GM21723 (cell line): ENCODE measurements at regions not wholly inside any gene's neighbourhood (a gene's known extent, or its start where the extent isn't known, plus 50 kb on each side); places are given as distances from the start of the nearest gene placed in this dataset.

Experiments used
- ATAC-seq: cut with Tn5 transposase; IDR thresholded peaks from one replicate; pipeline ENCODE4 v1.9.1; 2021; ENCODE audit warnings: mild to moderate bottlenecking, moderate library complexity; ENCODE audit not compliant: unreplicated experiment

GRCh38 chr10:65544756-65545155 lies 1381.1 kb upstream of the LRRTM3 start:
- ATAC-seq, result no peak

- no peak for ATAC-seq
Observed at GRCh38 chr10:65548001-65548400, 1377.8 kb upstream of the LRRTM3 start.

GRCh38 chr10:65550761-65551160 lies 1375.1 kb upstream of the LRRTM3 start:
- no peak for ATAC-seq

GRCh38 chr10:65555192-65555591 lies 1370.6 kb upstream of the LRRTM3 start:
- no peak for ATAC-seq

- ATAC-seq, result no peak
Observed at GRCh38 chr10:65556006-65556405, 1369.8 kb upstream of the LRRTM3 start.

GRCh38 chr10:65559369-65559768 lies 1366.5 kb upstream of the LRRTM3 start:
- ATAC-seq, result no peak

- ATAC-seq, result no peak
Observed at GRCh38 chr10:65565246-65565645, 1360.6 kb upstream of the LRRTM3 start.

- ATAC-seq, result no peak
Observed at GRCh38 chr10:65566906-65567305, 1358.9 kb upstream of the LRRTM3 start.

- ATAC-seq, result no peak
Observed at GRCh38 chr10:65570143-65571010, 1355.5 kb upstream of the LRRTM3 start.

GRCh38 chr10:65571011-65571570 lies 1354.7 kb upstream of the LRRTM3 start:
- ATAC-seq, result no peak

- no peak for ATAC-seq
Observed at GRCh38 chr10:65581426-65582026, 1344.3 kb upstream of the LRRTM3 start.

- no peak for ATAC-seq
Observed at GRCh38 chr10:65602182-65602865, 1323.5 kb upstream of the LRRTM3 start.

- ATAC-seq, result no peak
Observed at GRCh38 chr10:65611592-65611991, 1314.2 kb upstream of the LRRTM3 start.

GRCh38 chr10:65614956-65615565 lies 1310.8 kb upstream of the LRRTM3 start:
- ATAC-seq, result no peak

GRCh38 chr10:65618126-65618525 lies 1307.7 kb upstream of the LRRTM3 start:
- ATAC-seq, result no peak

GRCh38 chr10:65620404-65621048 lies 1305.3 kb upstream of the LRRTM3 start:
- ATAC-seq, result no peak

- no peak for ATAC-seq
Observed at GRCh38 chr10:65622608-65623007, 1303.2 kb upstream of the LRRTM3 start.

GRCh38 chr10:65628493-65629139 lies 1297.2 kb upstream of the LRRTM3 start:
- ATAC-seq, result no peak

GRCh38 chr10:65660006-65660405 lies 1265.8 kb upstream of the LRRTM3 start:
- ATAC-seq, result no peak

GRCh38 chr10:65670087-65670486 lies 1255.7 kb upstream of the LRRTM3 start:
- ATAC-seq, result no peak
